Psoas muscle (tissue), 7 donors: ENCODE measurements at regions not wholly inside any gene's neighbourhood (a gene's known extent, or its start where the extent isn't known, plus 50 kb on each side); places are given as distances from the start of the nearest gene placed in this dataset.
"Not testable (repeated sequence)": the region's sequence is repeated elsewhere in the genome, so short reads cannot be mapped to it uniquely, and the experiment has no call there.

Experiments
- ATAC-seq, 4 donors: fragments of 200-7000 bp; cut with Tn5 transposase; one replicate each; pipeline ENCODE4 v1.9.1; 2020; ENCODE audit warnings: moderate library complexity in 3 of 4, mild to moderate bottlenecking in 2 of 4
- DNase-seq, 2 donors: peaks; one replicate each; pipeline ENCODE4 v3.0.0-alpha.2; 2020
- H3K27ac ChIP-seq: fragments of 200-600 bp; one replicate; pipeline ENCODE4 v1.8.0; 2022
- H3K27me3 ChIP-seq, 3 donors: fragments of 200-600 bp in 1 of 3; one replicate each; pipeline versions ENCODE4 v1.6.1 to v1.8.0; 2013 to 2022; ENCODE audit warnings: low read length in 2 of 3, mild to moderate bottlenecking in 2 of 3, moderate library complexity in 1 of 3; ENCODE audit not compliant: insufficient read depth in 3 of 3
- H3K36me3 ChIP-seq, 2 donors: fragments of 200-600 bp in 1 of 2; one replicate each; pipeline versions ENCODE4 v1.6.1 to v1.8.0; 2013 to 2022; ENCODE audit warnings: low read depth in 1 of 2, mild to moderate bottlenecking in 1 of 2, moderate library complexity in 1 of 2; ENCODE audit not compliant: insufficient read depth in 1 of 2
- H3K4me1 ChIP-seq: fragments of 200-600 bp; one replicate; pipeline ENCODE4 v1.8.0; 2022
- H3K4me3 ChIP-seq: fragments of 200-600 bp; one replicate; pipeline ENCODE4 v1.8.0; 2022; ENCODE audit warnings: mild to moderate bottlenecking
- H3K9me3 ChIP-seq: fragments of 200-600 bp; one replicate; pipeline ENCODE4 v1.8.0; 2022
- WGBS, 3 donors: extraction: QIAGEN DNeasy Blood & Tissue Kit; methylation state at CpG; one replicate each; pipeline versions ENCODE4 v1.1.6 to v1.1.7; 2013; 5-methylcytosine and 5-hydroxymethylcytosine counted together
- intact Hi-C, 2 donors: fragments of 100-400 bp; cut with DNase I; formaldehyde crosslinking; loops; one replicate each; pipeline versions ENCODE4 v1.11.0 to v1.14.2; 2022
- TF ChIP-seq, protein P1 (sequence below): fragments of 200-600 bp; IDR thresholded peaks from one replicate; pipeline ENCODE4 v1.8.0; 2022; ENCODE audit warnings: antibody characterized with exemption
- donor health status: healthy with polysubstance abuse.
- donor health status: DM: no; HTN: no; CAD: no; lungs with moderate emphysema.
- donor health status: Bipolar disorder and iron deficiency.
- donor health status: healthy.
- donor health status: DM: yes; HTN: yes; CAD: no.
- donor health status: DM: no; HTN: no; CAD: no.
- donor health status: DM: yes; HTN: yes; CAD: no.

GRCh38 chr2:77664491-77664890, 142.3 kb upstream of the LRRTM4 start:
- 58 to 68% (median 65%) methylated on average over 2 of the region's 2 CpGs for WGBS, 3 donors
- DNase-seq (no peak), ATAC-seq (no peak)
- no peaks in the 10 kb centered on the region for H3K9me3 ChIP-seq
- intact Hi-C loops = no loop called here
- no peaks in the 10 kb centered on the region for H3K4me1 ChIP-seq
- no peak overlapping the region for H3K4me3 ChIP-seq
- TF ChIP-seq, protein P1, sequence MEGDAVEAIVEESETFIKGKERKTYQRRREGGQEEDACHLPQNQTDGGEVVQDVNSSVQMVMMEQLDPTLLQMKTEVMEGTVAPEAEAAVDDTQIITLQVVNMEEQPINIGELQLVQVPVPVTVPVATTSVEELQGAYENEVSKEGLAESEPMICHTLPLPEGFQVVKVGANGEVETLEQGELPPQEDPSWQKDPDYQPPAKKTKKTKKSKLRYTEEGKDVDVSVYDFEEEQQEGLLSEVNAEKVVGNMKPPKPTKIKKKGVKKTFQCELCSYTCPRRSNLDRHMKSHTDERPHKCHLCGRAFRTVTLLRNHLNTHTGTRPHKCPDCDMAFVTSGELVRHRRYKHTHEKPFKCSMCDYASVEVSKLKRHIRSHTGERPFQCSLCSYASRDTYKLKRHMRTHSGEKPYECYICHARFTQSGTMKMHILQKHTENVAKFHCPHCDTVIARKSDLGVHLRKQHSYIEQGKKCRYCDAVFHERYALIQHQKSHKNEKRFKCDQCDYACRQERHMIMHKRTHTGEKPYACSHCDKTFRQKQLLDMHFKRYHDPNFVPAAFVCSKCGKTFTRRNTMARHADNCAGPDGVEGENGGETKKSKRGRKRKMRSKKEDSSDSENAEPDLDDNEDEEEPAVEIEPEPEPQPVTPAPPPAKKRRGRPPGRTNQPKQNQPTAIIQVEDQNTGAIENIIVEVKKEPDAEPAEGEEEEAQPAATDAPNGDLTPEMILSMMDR = no peak
- H3K27me3 ChIP-seq = no peaks in the 10 kb centered on the region
- no peak overlapping the region for H3K27ac ChIP-seq
- H3K36me3 ChIP-seq = no peaks in the 10 kb centered on the region

DNA sequence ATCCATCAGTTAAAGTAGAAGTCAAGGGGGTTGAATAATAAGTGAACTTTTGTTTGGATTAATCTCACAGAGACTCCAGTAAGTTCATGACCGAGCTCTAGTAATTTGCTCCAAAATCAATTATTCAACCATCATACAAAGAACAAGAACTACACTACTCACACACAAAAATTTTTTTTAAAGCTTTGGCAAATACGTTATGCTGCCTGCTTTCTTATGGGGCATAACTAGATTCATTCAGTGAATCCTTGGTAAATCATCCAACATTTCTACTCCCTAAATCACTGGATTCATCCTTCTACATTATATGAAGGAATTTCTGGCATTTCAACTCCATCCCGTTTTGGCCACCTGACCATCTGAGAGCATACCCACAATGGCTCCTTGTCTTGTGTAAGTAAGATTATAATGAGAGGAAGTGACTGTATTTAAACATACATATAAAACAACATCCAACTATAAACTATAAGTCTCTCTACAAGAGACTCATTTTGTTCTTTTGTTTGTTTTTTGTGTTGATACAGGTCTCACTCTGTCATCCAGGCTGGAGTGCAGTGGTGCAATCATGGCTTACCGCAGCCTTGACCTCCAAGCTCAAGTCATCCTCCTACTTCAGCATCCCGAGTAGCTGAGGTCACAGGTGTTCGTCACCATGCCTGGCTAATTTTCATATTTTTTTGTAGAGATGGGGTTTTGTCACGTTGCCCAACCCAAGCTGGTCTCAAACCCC, 144.2 kb upstream of the LRRTM4 start:
- TF ChIP-seq, protein P1 = no peak
- DNase-seq (no peak), ATAC-seq (no peak)
- WGBS, 3 donors = 48 to 52% (median 50%) methylated on average over 7 of the region's 7 CpGs
- Histone ChIP-seq H3K27ac (no peak overlapping the region), H3K4me1 (no peaks in the 10 kb centered on the region), H3K36me3 (no peaks in the 10 kb centered on the region), H3K27me3 (no peaks in the 10 kb centered on the region), H3K9me3 (no peaks in the 10 kb centered on the region), H3K4me3 (no peak overlapping the region)
- intact Hi-C loops = no loop called here

GRCh38 chr2:77684543-77685319, 162.6 kb upstream of the LRRTM4 start:
- H3K4me3 ChIP-seq, H3K9me3 ChIP-seq, ATAC-seq, intact Hi-C loops, H3K4me1 ChIP-seq, H3K27ac ChIP-seq, DNase-seq, H3K36me3 ChIP-seq, H3K27me3 ChIP-seq: not testable (repeated sequence)
- 24 to 30% (median 30%) methylated on average over 5 to 6 of the region's 6 CpGs for WGBS, 3 donors

- Histone ChIP-seq H3K4me1 (no peaks in the 10 kb centered on the region), H3K4me3 (no peak overlapping the region), H3K27ac (no peak overlapping the region), H3K27me3 (no peaks in the 10 kb centered on the region), H3K9me3 (no peaks in the 10 kb centered on the region), H3K36me3 (no peaks in the 10 kb centered on the region)
- WGBS, 3 donors = 79 to 94% (median 89%) methylated on average over 1 of the region's 1 CpG
- TF ChIP-seq, protein P1 = no peak
- no peak for DNase-seq
- ATAC-seq = no peak
- intact Hi-C loops = no loop called here
Measured at GRCh38 chr2:77712601-77713000, 190.4 kb upstream of the LRRTM4 start.

GRCh38 chr2:77713412-77713811, 191.2 kb upstream of the LRRTM4 start:
- Histone ChIP-seq H3K9me3 (no peaks in the 10 kb centered on the region), H3K27me3 (no peaks in the 10 kb centered on the region), H3K4me3 (no peak overlapping the region), H3K36me3 (no peaks in the 10 kb centered on the region), H3K4me1 (no peaks in the 10 kb centered on the region), H3K27ac (no peak overlapping the region)
- 66 to 79% (median 77%) methylated on average over 2 of the region's 2 CpGs for WGBS, 3 donors
- no peak for ATAC-seq
- intact Hi-C loops = no loop called here
- DNase-seq = no peak
- TF ChIP-seq, protein P1 = no peak
